GM19351 (cell line): ENCODE measurements at regions not wholly inside any gene's neighbourhood (a gene's known extent, or its start where the extent isn't known, plus 50 kb on each side); places are given as distances from the start of the nearest gene placed in this dataset.
"Not testable (repeated sequence)": the region's sequence is repeated elsewhere in the genome, so short reads cannot be mapped to it uniquely, and the experiment has no call there.

Experiments
- ATAC-seq: cut with Tn5 transposase; IDR thresholded peaks from one replicate; pipeline ENCODE4 v1.9.1; 2021; ENCODE audit warnings: mild to moderate bottlenecking, moderate library complexity; ENCODE audit not compliant: unreplicated experiment

DNA sequence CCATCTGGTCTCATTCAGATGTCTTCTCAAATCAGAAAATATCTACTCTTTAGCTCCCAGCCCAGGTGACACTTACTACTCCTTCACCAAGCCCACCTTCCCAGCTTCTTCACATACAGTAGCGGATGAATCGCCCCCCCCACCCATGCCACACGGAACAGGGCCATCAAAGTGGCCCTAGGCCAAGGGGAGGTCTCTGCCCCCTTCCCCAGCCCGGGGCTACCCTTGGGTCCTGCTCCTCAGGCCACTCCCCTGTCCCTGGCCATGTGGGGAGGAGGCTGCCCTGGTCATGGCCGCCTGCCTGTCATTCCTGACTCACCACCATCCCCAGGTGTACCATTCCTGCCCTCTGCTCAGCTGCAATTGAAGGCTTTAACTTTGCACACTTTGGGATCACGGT is 142.8 kb downstream of the NECTIN1 start:
- ATAC-seq: no peak

DNA sequence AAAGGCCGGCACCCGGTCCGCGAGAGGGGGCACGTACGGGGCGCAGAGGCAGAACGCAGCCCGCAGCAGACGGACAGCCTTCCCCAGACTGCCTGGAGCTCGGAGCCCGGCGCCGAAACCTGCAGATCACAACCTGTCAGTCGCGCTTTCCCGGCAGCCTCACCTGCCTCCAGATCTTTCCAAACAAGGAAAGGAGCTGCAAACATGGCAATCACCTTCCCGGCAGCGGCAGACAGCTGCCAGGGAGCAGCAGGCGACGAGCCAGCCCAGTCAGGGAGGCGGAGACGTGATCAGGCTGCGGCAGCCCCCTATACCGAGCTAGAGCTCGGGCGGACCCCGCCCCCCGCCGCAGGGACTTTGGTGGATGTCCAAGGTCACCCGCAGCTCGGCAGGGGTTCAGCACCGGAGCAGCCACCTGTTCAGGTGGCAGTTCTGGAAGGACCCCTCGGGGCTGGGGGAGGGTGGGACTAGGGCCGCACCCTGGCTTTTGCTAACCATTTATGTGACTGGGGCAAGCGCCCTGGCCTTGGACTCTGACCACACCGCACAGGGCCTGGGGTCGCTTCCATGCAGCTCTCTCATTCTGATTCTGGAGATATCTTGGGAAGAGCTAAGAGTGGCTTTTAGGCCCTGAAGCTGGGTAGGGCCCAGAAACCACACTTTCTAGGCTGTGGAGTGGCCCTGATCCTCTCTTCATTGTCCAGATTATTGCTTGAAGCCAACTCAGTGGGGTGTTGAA is 143.8 kb downstream of the NECTIN1 start:
- ATAC-seq: no peak

DNA sequence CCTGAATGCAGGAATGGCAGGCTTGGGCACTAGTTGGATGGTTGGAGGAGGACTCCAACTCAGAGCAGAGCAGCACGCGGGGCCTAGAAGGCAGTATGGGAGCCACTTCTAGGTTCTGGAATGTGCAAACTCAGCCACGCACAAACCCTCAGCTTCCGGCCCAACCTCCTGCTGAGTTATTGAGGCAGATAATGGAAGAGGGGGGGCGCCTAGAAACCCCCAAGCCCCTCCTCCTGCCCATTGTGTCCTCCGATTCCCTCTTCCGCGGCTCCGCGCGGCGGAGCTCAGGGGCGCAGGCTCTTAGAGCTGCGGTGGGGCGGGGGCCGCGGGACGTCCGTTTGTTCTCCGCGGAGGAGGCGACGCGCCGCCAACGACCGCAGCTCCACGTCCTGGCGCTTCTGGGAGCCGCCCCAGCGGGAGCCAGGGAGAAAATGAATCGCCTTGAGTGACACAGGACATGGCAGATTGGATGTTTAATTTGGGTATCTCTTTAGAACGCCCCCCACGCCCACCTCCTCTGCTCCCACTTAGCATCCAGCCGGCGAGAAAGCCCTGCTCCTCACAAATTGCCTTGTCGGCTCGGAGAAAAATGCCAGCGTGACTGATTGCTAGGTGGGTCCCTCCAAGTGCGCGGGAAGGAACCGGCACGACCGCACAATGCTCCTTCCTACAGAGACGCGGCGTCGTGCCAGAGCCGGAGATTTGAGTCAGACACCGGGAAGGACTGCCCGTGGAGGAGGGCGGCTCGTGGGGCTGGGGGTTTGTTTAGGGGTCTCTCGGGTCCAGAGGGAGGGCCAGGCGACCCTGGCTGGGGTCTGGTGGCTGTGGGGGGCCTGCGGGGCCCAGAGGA is 144.6 kb downstream of the NECTIN1 start:
- ATAC-seq: no peak

DNA sequence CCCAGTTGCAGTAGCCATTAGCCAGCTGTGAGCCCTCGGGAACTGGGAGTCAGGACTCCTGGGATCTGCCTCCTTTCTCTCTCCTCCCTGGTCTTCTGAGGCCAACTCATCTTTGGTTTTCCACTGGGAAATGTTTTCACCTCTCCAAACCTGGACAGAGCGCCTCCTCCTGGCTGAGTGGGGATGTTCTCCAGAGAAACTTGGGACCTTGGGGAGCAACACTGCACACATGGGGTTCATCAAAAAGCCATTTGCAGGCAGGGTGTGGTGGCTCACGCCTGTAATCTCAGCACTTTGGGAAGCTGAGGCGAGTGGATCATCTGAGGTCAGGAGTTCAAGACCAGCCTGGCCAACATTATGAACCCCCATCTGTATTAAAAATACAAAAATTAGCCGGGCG is 145.4 kb downstream of the NECTIN1 start:
- ATAC-seq: no peak

DNA sequence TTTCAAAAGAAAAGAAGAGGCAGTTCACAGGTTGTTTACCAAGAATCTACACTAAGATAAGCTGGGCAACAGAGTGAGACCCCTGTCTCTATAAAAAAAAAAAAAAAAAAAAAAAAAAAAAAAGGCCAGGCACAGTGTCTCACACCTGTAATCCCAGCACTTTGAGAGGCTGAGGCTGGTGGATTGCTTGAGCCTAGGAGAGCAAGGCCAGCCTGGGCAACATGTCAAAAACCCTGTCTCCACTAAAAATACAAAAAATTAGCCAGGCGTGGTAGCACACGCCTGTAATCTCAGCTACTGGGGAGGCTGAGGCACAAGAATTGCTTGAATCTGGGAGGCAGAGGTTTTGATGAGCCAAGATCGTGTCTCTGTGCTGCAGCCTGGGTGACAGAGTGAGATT is 147.6 kb downstream of the NECTIN1 start:
- not testable (repeated sequence) for ATAC-seq

DNA sequence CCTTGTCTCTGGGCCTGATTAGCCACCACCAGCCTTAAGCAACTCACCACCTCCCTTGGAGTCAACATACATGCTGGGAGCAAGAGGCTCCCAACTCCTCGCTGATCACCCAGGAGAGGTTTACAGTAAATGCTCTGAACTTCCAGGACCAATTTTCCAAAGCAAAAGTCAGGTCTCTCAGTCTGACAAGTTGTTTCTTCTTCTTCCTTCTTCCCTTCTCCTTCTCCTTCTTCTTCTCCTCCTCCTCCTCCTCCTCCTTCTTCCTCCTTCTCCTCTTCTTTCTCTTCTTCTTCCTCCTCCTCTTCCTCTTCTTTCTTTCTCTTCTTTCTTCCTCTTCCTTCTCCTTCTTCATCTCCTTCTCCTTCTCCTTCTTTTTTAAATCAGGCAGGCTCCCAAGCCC is 148.2 kb downstream of the NECTIN1 start:
- ATAC-seq: no peak

DNA sequence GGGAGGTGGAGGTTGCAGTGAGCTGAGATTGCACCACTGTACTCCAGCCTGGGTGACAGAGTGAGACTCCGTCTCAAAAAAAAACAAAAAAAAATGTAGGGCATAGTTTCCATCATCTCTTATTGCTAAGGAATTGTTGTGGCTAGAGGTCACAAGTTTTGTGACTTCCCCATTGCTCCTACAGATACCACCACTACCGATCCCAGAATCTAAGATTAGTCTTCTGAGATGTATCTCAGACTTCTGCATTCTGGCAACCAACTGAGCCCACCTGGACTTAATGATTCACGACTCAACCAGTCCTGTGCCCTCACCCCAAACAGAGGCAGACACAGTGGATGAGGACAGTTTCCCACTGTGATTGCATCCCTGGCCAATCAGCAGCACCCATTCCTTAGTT is 148.9 kb downstream of the NECTIN1 start:
- ATAC-seq: no peak

DNA sequence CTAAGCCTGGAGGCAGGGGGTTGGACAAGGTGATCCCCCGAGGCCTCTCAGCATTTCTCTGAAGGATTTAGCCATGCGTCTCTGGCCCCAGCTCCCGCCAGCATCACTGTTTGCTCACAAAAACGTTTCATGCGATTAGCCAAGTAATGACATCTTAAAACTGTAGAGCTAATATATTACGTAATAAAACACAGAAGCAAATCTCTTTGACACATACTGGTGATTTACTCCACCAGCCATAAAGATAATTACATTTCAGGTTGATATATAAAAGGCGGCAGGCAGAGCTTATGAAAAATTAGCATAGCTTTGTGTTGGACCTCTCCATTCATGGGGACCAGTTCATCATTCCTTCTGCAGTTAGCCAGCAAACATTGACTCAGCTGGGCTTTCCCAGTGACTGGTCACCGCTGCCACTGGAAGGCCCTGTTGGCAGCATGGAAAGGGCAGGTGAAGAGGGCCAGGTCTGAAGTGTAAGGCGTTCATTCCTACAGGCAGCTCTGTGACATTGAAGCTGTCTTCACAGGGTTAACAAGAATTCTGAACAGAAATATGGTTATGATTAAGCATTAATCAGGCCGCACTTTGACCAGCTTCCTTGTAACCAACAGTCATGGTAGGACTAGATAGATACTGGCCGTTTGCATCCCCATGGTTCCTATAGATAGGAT is 150.3 kb downstream of the NECTIN1 start:
- ATAC-seq: no peak

DNA sequence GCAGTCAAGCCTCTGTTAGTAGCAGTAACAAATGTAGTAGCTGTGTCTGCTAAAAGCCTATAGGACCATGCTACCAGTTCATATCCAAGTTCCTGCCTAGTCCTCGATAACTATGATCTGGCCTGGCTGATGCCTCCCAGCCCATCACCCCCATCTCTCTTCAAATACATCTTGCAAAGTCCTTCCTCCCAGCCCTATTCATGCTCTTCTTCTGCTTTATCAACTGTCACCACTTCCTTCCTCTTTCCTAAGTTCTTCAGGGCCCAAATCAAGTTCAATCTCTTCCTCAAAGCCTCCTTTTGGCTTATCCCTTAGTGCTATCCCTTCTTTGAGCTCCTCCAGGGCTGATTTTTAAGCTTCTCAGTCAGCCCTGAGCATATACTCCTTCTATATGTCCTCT is 150.9 kb upstream of the THY1 start:
- no peak for ATAC-seq

DNA sequence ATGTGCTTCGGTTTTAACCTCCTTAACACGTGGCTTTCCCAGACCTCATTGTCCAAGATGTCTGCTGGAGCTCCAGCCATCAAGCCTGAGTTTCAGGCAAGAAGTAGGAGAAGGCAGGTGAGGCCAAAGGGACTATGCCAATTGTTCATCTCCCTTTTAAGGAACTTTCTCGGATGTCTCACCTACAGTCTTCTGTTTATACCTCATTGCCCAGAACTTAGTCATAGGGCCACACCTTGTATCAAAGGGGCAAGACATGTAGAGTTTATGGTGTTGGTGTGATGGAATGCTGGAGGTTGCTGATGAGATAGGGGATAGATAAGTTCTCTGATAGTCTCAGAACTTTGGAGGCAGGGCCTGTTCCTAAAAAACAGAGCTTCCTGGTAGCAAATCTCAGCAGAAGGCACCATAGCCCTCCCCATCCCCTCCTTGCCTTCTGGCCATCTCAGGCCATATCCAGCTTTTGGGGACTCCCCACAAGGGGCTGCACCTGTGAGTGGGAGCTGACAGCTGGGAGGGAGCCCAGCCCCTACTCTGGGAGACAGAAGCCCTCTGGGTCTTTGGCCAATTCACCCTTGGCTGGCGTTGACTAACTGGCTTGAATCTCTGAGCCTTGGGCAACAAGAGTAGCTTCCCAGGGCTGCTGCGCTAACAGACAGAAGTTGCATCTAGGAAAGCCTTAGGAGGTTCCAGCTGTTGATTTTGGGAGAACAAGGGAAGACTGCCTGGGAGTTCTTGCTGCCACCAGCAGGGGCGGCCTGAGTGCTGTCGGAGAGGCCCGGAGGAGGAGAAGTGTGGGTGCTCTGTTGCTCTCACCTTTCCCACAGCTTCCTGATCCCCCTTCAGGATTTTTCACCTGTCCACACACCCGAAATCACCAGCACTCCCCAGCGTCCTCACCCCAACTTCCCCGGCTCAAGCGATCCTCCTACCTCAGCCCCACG is 149.8 kb upstream of the THY1 start:
- ATAC-seq: no peak

DNA sequence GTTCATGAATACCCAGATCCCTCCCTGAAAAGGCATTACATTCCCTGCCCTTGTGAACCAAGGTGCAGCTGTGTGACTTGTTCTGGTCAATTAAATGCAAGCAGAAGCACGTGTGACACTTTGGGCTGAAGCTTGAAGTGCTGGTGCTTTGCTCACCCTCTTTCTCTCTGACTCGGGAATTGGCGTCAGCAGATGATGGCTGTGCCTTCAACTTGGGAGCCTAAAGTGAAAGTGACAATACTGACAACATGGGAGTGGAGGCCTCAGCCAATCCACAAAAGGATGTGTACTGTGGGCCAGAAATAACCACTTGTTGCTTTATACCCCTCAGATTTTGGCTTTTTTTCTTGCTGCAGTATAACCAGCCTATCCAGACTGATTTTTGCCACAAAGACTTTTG is 148.3 kb upstream of the THY1 start:
- ATAC-seq: no peak

DNA sequence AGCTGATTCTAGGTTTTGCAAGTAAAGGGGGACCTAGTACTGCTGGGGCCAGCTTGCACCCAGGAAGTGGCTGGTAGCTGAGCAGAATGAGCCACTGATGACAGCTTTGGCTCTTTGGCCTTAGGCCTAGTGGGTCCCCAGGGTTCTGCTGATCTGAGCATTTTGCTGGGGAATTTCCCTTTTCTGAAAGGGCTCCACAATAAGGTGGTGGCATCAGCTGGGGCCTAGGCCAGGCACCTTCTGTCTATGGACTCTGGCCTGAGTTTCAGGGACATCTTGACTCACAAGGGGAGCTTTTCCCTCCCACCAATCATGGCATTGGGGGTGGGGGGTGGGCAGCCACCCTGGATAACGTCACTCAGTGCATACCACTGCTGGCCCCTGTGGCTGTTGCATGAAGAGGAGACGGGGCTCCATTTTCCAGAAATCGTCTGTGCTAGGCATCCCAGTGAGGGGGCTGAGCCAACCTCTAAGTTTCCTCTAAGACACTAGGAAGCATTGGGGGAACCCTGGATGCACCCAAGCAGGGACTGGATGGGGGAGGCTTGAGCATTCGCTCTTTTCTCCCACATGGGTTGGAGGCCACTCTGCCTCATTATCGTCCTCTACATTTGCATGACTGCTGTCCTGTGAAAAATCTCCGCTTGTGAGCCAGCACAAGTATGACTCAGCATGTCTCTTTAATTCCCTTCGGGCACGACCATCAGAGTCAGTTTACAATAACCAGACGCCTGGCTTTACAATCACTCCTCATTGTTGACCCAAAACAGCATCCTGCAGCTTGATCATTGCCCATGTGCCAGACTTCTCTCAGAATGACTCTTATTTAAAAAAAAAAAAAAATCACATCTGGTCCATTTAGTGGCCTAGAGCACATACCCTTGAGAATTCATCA is 145.0 kb upstream of the THY1 start:
- no peak for ATAC-seq

DNA sequence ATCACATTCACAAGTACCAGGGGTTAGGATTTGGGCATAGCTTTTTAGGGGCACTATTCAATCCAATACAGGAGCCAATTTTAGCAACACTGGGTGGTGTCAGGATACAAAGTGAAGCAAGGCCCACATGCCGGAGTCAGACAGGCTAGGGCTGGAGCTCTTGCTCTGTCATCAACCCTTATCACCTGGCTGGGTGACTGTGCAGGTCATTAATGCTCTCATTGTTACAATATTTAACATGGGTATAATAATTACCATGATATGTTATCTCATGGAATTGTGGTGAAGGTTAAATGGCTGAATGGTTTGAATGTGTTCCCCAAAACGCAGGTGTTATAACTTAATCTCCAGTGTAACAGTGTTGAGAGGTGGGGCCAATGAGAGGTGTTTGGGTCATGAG is 143.3 kb upstream of the THY1 start:
- ATAC-seq: no peak

DNA sequence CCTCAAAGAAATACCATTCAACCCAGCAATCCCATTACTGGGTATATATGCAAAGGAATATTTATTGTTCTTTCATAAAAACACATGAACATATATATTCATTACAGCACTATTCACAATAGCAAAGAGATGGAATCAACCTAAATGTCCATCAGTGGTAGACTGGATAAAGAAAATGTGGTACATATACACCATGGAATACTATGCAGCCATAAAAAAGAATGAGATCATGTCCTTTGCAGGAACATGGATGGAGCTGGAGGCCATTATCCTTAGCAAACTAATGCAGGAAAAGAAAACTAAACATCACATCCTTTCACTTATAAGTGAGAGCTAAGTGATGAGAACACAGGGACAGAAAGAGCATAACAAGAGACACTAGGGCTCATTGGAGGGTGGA is 142.7 kb upstream of the THY1 start:
- not testable (repeated sequence) for ATAC-seq

DNA sequence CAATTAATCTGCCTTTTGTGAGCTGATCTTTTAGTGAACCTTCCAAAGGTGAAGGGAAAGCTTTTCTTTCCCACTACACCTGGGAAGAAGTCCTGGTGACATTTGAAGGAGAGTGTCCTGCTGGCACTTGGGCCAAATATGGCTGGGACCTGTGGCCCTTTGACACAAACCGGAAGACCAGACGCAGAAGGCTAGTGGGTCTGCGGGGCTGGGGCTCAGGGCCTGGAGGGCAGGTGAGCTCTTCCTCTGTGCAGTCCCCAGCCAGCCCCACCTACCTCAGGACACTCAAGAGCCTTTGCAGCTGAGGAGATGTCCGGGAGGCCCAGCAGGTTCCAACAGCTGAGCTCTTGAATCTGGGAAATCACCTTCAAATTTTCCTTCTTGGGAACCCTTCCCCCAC is 138.0 kb upstream of the THY1 start:
- no peak for ATAC-seq

DNA sequence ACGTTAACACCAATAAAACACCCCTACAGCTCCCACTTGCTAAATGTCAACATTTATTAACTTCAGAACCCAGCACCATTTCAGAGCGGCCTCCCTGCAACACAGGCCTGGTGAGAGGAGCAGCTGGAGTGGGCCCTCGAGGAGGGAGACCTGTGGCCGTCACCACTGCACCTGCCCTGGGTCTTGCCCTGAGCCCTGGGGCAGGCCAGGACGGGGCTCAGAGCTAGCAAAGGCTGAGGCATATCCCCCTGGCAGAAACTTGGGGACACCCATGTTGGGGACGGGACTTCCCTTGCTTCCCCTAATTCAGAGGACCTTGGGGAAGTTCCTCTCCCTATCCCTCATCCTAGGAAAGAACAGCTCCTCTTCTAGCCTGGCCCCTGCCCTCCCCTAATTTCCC is 137.3 kb upstream of the THY1 start:
- no peak for ATAC-seq

DNA sequence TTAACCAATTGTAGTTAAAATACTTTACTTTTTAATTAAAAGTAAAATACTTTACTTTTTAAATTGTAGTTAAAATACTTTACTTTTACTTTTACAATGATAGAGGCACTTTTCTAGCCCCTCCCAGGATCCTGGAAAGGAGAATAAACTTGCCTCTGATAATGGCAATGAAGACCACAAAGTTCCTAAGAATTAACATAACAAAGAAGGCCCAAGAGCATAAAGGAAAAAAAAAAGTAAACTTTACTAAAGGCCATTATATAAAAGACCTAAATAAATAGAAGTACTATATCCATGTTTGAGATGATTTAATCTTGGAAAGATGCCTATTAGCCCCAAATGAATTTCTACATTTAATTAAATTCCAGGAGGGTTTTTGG is 129.1 kb upstream of the THY1 start:
- ATAC-seq: no peak

DNA sequence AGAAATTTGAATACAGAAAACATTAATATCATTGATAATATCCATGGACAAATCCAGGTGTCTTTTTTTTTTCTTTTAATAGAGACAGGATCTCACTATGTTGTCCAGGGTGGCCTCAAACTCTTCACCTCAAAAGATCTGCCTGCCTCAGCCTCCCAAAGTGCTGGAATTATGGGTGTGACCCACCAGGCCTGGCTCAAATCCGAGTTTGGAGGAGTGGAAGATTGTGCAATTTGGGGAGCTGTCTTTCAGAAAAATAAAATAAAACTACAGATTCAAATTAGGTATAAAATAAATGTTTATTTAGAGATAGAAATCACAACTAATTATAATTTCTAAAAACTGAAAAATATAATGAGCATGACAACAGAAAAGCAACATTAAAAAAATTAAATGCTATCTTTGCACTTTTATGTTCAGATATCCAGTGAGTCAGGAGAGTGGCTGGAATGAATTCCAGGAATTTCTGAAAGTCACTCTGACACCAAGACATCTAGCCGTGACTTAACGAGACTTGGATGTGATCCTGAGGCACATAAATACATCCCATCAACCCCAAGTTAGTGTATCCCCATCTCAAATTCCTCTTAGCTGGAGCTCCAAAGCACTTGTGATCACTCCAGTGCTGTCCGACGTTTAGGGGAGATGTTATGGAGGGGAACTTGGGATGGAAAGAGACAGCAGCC is 128.6 kb upstream of the THY1 start:
- ATAC-seq: no peak

DNA sequence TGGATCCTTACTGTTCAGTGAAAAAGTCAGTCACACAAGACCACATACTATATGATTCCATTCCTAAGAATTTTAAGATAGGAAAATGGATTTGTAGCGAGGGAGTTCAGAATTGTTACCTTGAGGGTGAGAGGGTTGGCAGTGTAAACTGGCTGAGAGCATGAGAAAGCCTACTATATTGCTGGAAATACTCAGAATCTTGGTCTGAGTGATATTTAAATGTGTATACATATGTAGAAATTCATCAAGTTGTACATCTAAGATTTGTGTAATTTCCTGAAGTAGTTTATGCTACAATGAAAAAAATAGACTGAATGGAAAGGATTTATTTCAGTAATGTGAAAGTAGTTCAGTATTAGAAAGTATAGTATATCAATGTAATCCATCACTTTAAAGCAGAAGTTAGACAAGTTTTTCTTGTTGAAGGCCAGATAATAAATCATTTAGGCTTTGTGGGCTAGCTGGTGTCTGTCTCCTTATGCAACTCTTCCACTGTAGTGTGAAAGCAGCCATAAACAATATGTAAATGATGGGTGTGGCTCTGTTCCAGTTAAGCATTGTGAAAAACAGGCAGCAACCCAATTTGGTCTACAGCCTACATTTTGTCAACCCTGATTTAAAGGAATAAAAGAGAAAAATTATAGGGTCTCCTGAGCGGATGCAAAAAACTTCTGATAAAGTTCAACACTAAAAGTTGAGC is 127.2 kb upstream of the THY1 start:
- no peak for ATAC-seq
